RWPE2 (cell line): ENCODE measurements at regions not wholly inside any gene's neighbourhood (a gene's known extent, or its start where the extent isn't known, plus 50 kb on each side); places are given as distances from the start of the nearest gene placed in this dataset.

Experiments used
- ATAC-seq: fragments of 200-7000 bp; cut with Tn5 transposase; 3 replicates; pipeline ENCODE4 v1.9.1; 2021; ENCODE audit warnings: low read depth
- DNase-seq: peaks from one replicate; pipeline ENCODE4 v3.0.0-alpha.2; 2020; ENCODE audit warnings: low spot score
- H3K27ac ChIP-seq: fragments of 450-650 bp; 2 replicates; pipeline ENCODE4 v1.5.1; 2017; ENCODE audit warnings: mild to moderate bottlenecking; ENCODE audit not compliant: poor library complexity, severe bottlenecking
- H3K27me3 ChIP-seq: fragments of 250-450 bp; sonication (Bioruptor Pico); 2 replicates; pipeline ENCODE4 v1.5.1; 2021; ENCODE audit warnings: mild to moderate bottlenecking, moderate library complexity; ENCODE audit not compliant: insufficient read depth, poor library complexity, severe bottlenecking
- H3K36me3 ChIP-seq: fragments of 250-450 bp; sonication (Bioruptor Pico); 2 replicates; pipeline ENCODE4 v1.5.1; 2020; ENCODE audit warnings: low read depth, mild to moderate bottlenecking, moderate library complexity
- H3K4me1 ChIP-seq: fragments of 250-450 bp; sonication (Bioruptor Pico); 2 replicates; pipeline ENCODE4 v1.5.1; 2021; ENCODE audit warnings: mild to moderate bottlenecking, moderate library complexity; ENCODE audit not compliant: insufficient read depth, poor library complexity, severe bottlenecking
- H3K4me3 ChIP-seq: fragments of 250-450 bp; sonication (Bioruptor Pico); 2 replicates; pipeline ENCODE4 v1.5.1; 2021; ENCODE audit warnings: mild to moderate bottlenecking, moderate library complexity; ENCODE audit not compliant: severe bottlenecking
- H3K9me3 ChIP-seq: fragments of 250-450 bp; sonication (Bioruptor Pico); 2 replicates; pipeline ENCODE4 v1.5.1; 2021; ENCODE audit warnings: mild to moderate bottlenecking, moderate library complexity; ENCODE audit not compliant: severe bottlenecking
- CTCF ChIP-seq: fragments of 450-650 bp; IDR thresholded peaks from one replicate; pipeline ENCODE4 v1.5.1; 2017; ENCODE audit warnings: mild to moderate bottlenecking, moderate library complexity; ENCODE audit not compliant: poor library complexity, severe bottlenecking

GRCh38 chr14:37663498-37663897 lies 68.1 kb downstream of the TTC6 start:
- peaks cover 3% of the 10 kb centered on the region for H3K4me1 ChIP-seq
- TF ChIP-seq CTCF, result no peak
- no peaks in the 10 kb centered on the region for H3K27me3 ChIP-seq
- no peaks in the 10 kb centered on the region for H3K9me3 ChIP-seq
- no peak overlapping the region for H3K27ac ChIP-seq
- ATAC-seq (no peak), DNase-seq (no peak)
- no peaks in the 10 kb centered on the region for H3K36me3 ChIP-seq
- no peak overlapping the region for H3K4me3 ChIP-seq

GRCh38 chr14:37665479-37665878 lies 70.0 kb downstream of the TTC6 start:
- Histone ChIP-seq H3K27me3 (no peaks in the 10 kb centered on the region), H3K4me3 (no peak overlapping the region), H3K27ac (no peak overlapping the region), H3K36me3 (no peaks in the 10 kb centered on the region), H3K9me3 (no peaks in the 10 kb centered on the region), H3K4me1 (peaks cover 9% of the 10 kb centered on the region)
- ATAC-seq, result no peak
- no peak for DNase-seq
- no peak for TF ChIP-seq CTCF

GRCh38 chr14:37665951-37666350 lies 70.5 kb downstream of the TTC6 start:
- Histone ChIP-seq H3K9me3 (no peaks in the 10 kb centered on the region), H3K4me3 (no peak overlapping the region), H3K36me3 (no peaks in the 10 kb centered on the region), H3K27me3 (no peaks in the 10 kb centered on the region), H3K4me1 (peaks cover 9% of the 10 kb centered on the region), H3K27ac (no peak overlapping the region)
- ATAC-seq (no peak), DNase-seq (no peak)
- no peak for TF ChIP-seq CTCF

- Histone ChIP-seq H3K4me1 (peaks cover 9% of the 10 kb centered on the region), H3K27me3 (no peaks in the 10 kb centered on the region), H3K36me3 (no peaks in the 10 kb centered on the region), H3K9me3 (no peaks in the 10 kb centered on the region), H3K4me3 (no peak overlapping the region), H3K27ac (no peak overlapping the region)
- no peak for DNase-seq
- peak; percentile 62; the same call in 2 of the 3 replicates for ATAC-seq
- no peak for TF ChIP-seq CTCF
Measured at GRCh38 chr14:37668646-37669045, 73.2 kb downstream of the TTC6 start.

- DNase-seq, result no peak
- Histone ChIP-seq H3K27me3 (no peaks in the 10 kb centered on the region), H3K36me3 (no peaks in the 10 kb centered on the region), H3K4me3 (no peak overlapping the region), H3K27ac (no peak overlapping the region), H3K4me1 (peaks cover 9% of the 10 kb centered on the region), H3K9me3 (no peaks in the 10 kb centered on the region)
- no peak; the same call in 2 of the 3 replicates for ATAC-seq
- TF ChIP-seq CTCF, result no peak
Measured at GRCh38 chr14:37669242-37669641, 73.8 kb downstream of the TTC6 start.
